SK-N-SH treated with all-trans-retinoic acid at 6 μM for 48 hours (cell line): ENCODE measurements at regions not wholly inside any gene's neighbourhood (a gene's known extent, or its start where the extent isn't known, plus 50 kb on each side); places are given as distances from the start of the nearest gene placed in this dataset.

ENCODE experiments used
- BACH2 ChIP-seq: fragments of 250-450 bp; sonication (Bioruptor Pico); IDR thresholded peaks from 2 replicates; pipeline ENCODE4 v1.9.0; 2021; ENCODE audit warnings: mild to moderate bottlenecking, borderline replicate concordance
- CREB5 ChIP-seq: fragments of 250-450 bp; sonication (Bioruptor Pico); IDR thresholded peaks from 2 replicates; pipeline ENCODE4 v1.5.1; 2020; ENCODE audit warnings: low read depth, mild to moderate bottlenecking, moderate library complexity
- CSRNP3 ChIP-seq: fragments of 250-450 bp; sonication (Bioruptor Pico); IDR thresholded peaks from 2 replicates; pipeline ENCODE4 v1.5.1; 2021; ENCODE audit warnings: mild to moderate bottlenecking, moderate library complexity
- ESRRG ChIP-seq: fragments of 250-450 bp; sonication (Bioruptor Pico); IDR thresholded peaks from 2 replicates; pipeline ENCODE4 v1.6.1; 2021; ENCODE audit warnings: mild to moderate bottlenecking
- PATZ1 ChIP-seq: fragments of 250-450 bp; sonication (Bioruptor Pico); IDR thresholded peaks from 2 replicates; pipeline ENCODE4 v1.8.0; 2020; ENCODE audit warnings: mild to moderate bottlenecking, moderate library complexity, borderline replicate concordance
- POU6F1 ChIP-seq: fragments of 250-450 bp; sonication (Bioruptor Pico); IDR thresholded peaks from 2 replicates; pipeline ENCODE4 v1.8.0; 2021; ENCODE audit warnings: low read depth, mild to moderate bottlenecking, moderate library complexity, borderline replicate concordance
- RARB ChIP-seq: fragments of 250-450 bp; sonication (Bioruptor Pico); IDR thresholded peaks from 2 replicates; pipeline ENCODE4 v1.8.0; 2021; ENCODE audit warnings: mild to moderate bottlenecking, moderate library complexity
- SNAI2 ChIP-seq: fragments of 250-450 bp; sonication (Bioruptor Pico); IDR thresholded peaks from 2 replicates; pipeline ENCODE4 v1.5.0; 2020; ENCODE audit warnings: mild to moderate bottlenecking, moderate library complexity
- ZFP3 ChIP-seq: fragments of 250-450 bp; sonication (Bioruptor Pico); IDR thresholded peaks from 2 replicates; pipeline ENCODE4 v1.5.0; 2020; ENCODE audit warnings: mild to moderate bottlenecking, moderate library complexity
- ZNF565 ChIP-seq: fragments of 450-650 bp; formaldehyde crosslinking; conservative IDR thresholded peaks from 2 replicates; pipeline ENCODE4 v1.5.0; 2020; ENCODE audit warnings: low read depth, mild to moderate bottlenecking, moderate library complexity

- no peak for TF ChIP-seq SNAI2 (CRISPR knock-in tag)
- TF ChIP-seq POU6F1, result no peak
- no peak for TF ChIP-seq ZFP3
- TF ChIP-seq PATZ1 (CRISPR knock-in tag), result no peak
- no peak for TF ChIP-seq CREB5
- no peak for TF ChIP-seq RARB (CRISPR knock-in tag)
- no peak for TF ChIP-seq CSRNP3 (CRISPR knock-in tag)
- no peak for TF ChIP-seq BACH2 (CRISPR knock-in tag)
- TF ChIP-seq ESRRG (CRISPR knock-in tag), result no peak
- no peak for TF ChIP-seq ZNF565
Measured at GRCh38 chr3:95418251-95418650, 1355.4 kb downstream of the NSUN3 start.
